ENCODE measurements at regions not wholly inside any gene's neighbourhood (a gene's known extent, or its start where the extent isn't known, plus 50 kb on each side); places are given as distances from the start of the nearest gene placed in this dataset.

DNA sequence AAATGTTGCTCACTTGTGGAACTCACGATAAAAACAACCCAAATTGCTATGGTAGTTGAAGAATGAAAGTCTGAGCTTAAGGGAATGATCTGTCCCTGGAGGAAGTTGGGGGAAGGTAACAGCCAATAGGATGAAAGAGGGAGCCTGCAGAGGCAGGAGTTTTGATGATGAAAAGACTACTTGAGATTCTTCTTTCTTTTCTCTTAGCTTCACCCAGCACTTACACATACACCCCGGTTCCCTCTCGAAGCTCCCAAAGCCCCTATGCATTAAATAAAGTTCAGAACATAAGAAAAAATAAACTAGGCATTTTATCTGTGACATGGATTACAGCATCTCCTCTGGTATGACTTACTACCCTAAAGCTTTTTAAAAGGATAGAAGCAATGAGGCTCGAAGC is 122.9 kb upstream of the GATB start:
- no peak for TF ChIP-seq POLR2AphosphoS5 (IDR thresholded peaks at IDR 0.05; ENCODE audit: low read length)
- TF ChIP-seq POLR2A (IDR thresholded peaks at IDR 0.05; ENCODE audit: low read depth, low read length): no peak
- TF ChIP-seq, protein P1, sequence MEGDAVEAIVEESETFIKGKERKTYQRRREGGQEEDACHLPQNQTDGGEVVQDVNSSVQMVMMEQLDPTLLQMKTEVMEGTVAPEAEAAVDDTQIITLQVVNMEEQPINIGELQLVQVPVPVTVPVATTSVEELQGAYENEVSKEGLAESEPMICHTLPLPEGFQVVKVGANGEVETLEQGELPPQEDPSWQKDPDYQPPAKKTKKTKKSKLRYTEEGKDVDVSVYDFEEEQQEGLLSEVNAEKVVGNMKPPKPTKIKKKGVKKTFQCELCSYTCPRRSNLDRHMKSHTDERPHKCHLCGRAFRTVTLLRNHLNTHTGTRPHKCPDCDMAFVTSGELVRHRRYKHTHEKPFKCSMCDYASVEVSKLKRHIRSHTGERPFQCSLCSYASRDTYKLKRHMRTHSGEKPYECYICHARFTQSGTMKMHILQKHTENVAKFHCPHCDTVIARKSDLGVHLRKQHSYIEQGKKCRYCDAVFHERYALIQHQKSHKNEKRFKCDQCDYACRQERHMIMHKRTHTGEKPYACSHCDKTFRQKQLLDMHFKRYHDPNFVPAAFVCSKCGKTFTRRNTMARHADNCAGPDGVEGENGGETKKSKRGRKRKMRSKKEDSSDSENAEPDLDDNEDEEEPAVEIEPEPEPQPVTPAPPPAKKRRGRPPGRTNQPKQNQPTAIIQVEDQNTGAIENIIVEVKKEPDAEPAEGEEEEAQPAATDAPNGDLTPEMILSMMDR (IDR thresholded peaks at IDR 0.05 in 2 of 3, conservative IDR thresholded peaks at IDR 0.05 in 1 of 3; ENCODE audit: control insufficient read depth in 2 of 3, extremely low read depth in 1 of 3, insufficient read depth in 1 of 3, low read depth in 3 of 3, low read length in 3 of 3): no peak
- no peak for TF ChIP-seq YY1 (IDR thresholded peaks at IDR 0.05; ENCODE audit: low read depth, low read length)
- no peak for TF ChIP-seq GATAD2B (conservative IDR thresholded peaks at IDR 0.05; ENCODE audit: low read depth)
- no peak for TF ChIP-seq CEBPB (IDR thresholded peaks at IDR 0.05; ENCODE audit: borderline replicate concordance in 1 of 2, low read depth in 2 of 2, low read length in 2 of 2)
- TF ChIP-seq, protein P2, sequence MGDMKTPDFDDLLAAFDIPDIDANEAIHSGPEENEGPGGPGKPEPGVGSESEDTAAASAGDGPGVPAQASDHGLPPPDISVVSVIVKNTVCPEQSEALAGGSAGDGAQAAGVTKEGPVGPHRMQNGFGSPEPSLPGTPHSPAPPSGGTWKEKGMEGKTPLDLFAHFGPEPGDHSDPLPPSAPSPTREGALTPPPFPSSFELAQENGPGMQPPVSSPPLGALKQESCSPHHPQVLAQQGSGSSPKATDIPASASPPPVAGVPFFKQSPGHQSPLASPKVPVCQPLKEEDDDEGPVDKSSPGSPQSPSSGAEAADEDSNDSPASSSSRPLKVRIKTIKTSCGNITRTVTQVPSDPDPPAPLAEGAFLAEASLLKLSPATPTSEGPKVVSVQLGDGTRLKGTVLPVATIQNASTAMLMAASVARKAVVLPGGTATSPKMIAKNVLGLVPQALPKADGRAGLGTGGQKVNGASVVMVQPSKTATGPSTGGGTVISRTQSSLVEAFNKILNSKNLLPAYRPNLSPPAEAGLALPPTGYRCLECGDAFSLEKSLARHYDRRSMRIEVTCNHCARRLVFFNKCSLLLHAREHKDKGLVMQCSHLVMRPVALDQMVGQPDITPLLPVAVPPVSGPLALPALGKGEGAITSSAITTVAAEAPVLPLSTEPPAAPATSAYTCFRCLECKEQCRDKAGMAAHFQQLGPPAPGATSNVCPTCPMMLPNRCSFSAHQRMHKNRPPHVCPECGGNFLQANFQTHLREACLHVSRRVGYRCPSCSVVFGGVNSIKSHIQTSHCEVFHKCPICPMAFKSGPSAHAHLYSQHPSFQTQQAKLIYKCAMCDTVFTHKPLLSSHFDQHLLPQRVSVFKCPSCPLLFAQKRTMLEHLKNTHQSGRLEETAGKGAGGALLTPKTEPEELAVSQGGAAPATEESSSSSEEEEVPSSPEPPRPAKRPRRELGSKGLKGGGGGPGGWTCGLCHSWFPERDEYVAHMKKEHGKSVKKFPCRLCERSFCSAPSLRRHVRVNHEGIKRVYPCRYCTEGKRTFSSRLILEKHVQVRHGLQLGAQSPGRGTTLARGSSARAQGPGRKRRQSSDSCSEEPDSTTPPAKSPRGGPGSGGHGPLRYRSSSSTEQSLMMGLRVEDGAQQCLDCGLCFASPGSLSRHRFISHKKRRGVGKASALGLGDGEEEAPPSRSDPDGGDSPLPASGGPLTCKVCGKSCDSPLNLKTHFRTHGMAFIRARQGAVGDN (IDR thresholded peaks at IDR 0.05): no peak
- no peak for TF ChIP-seq JUNB (IDR thresholded peaks at IDR 0.05)
- TF ChIP-seq, protein P3, sequence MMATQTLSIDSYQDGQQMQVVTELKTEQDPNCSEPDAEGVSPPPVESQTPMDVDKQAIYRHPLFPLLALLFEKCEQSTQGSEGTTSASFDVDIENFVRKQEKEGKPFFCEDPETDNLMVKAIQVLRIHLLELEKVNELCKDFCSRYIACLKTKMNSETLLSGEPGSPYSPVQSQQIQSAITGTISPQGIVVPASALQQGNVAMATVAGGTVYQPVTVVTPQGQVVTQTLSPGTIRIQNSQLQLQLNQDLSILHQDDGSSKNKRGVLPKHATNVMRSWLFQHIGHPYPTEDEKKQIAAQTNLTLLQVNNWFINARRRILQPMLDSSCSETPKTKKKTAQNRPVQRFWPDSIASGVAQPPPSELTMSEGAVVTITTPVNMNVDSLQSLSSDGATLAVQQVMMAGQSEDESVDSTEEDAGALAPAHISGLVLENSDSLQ (IDR thresholded peaks at IDR 0.05): no peak
- no peak for TF ChIP-seq EP300 (IDR thresholded peaks at IDR 0.05; ENCODE audit: borderline replicate concordance in 1 of 2, control insufficient read depth in 1 of 2, low read depth in 2 of 2, low read length in 2 of 2)
- TF ChIP-seq PML (IDR thresholded peaks at IDR 0.05; ENCODE audit: low read length): no peak
- TF ChIP-seq CREB1 (IDR thresholded peaks at IDR 0.05; ENCODE audit: low read depth): no peak
- TF ChIP-seq LARP7 (IDR thresholded peaks at IDR 0.05): no peak
- no peak for TF ChIP-seq RB1 (IDR thresholded peaks at IDR 0.05; ENCODE audit: borderline replicate concordance)

Measured in GM12878 (cell line).